GM12874 (cell line): ENCODE measurements at regions not wholly inside any gene's neighbourhood (a gene's known extent, or its start where the extent isn't known, plus 50 kb on each side); places are given as distances from the start of the nearest gene placed in this dataset.

ENCODE experiments used
- CTCF ChIP-seq: IDR thresholded peaks from 2 replicates; pipeline ENCODE4 v1.5.1; 2011; ENCODE audit warnings: low read depth, mild to moderate bottlenecking, control low read depth, low read length, moderate library complexity; ENCODE audit not compliant: insufficient read depth

GRCh38 chr2:146523196-146523595 lies 1321.6 kb upstream of the ACVR2A start:
- no peak for TF ChIP-seq CTCF

GRCh38 chr2:146506851-146507250 lies 1338.0 kb upstream of the ACVR2A start:
- TF ChIP-seq CTCF: no peak

DNA sequence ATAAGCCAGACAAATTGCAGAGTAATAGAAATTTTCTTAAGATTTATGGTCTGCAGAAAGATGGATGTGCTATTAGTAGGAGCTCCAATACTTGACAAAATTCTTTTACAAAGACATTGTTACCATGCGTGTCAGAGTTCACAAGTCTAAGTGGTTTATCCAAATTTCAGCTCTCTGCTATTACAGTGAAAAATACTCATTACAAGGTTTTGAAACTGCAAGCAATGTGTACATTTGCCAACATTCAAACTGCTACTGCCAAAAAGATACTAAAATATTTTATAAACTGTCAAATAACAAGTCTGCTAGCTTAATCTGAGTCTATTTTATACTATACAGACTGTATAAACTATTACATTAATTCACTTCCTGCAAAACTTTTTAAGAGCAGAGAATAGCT lies 1341.5 kb upstream of the ACVR2A start:
- TF ChIP-seq CTCF: no peak

- TF ChIP-seq CTCF: no peak
Observed at GRCh38 chr2:146496248-146496647, 1348.6 kb upstream of the ACVR2A start.

DNA sequence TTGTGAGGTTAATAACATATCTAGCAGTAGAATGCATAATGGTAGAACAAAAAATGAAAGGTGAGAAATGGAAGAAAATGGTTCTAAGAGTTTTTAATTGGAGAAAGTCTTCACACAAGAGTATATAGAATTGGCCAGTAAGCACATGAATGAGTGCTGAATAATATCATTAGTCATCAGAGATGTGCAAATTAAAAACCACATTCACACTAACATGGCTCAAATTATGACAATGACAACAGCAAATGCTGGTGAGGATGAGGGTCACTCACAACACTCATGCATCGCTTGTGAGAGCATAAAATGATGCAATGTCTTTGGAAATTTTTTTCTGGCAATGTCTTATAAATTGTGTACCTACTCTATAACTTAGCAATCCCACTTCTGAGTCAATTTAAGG lies 1355.4 kb upstream of the ACVR2A start:
- TF ChIP-seq CTCF: no peak

DNA sequence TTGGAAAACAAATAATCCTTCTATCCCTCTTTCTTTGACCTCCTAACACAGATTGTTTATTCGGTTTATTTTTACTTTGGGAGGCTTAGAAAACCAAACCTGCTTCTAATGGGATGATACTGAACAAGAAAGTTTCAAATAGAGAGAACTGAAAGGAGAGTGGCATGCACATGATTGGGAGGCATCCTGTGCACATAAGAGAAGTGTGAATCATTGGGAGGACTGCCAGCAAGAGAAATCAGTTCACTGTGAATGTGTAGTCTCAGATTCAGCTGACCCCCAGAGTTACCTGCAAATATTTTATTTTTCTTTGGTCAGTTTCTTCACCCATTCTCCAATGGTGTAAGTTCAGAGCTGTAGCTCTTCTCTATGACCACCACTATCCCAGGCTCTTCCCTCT lies 1363.2 kb upstream of the ACVR2A start:
- TF ChIP-seq CTCF: no peak

DNA sequence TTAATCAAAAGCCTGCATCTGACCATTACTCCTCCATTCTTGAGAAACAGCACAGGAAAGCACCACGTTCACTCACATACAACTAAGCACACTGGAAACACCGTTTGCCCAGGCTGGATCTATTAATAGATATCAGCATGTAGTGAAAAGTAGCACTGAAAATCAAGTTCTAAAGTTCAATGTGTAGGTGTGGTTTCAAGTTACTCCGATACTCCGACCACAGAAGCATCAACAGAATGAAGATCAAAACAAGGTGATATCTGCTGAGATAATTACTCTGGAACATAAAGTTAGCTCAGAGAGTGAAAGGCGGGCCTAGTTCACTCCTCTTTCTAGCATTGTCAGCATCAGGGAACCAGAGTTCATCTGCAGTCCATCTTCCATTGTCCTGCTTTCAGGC lies 1367.4 kb upstream of the ACVR2A start:
- TF ChIP-seq CTCF: no peak

- TF ChIP-seq CTCF: no peak
Observed at GRCh38 chr2:146468578-146468977, 1376.3 kb upstream of the ACVR2A start.
